HFFc6 (cell line): ENCODE measurements at regions not wholly inside any gene's neighbourhood (a gene's known extent, or its start where the extent isn't known, plus 50 kb on each side); places are given as distances from the start of the nearest gene placed in this dataset.

Source experiments
- DNase-seq: peaks from one replicate; pipeline ENCODE4 v3.0.0-alpha.2; 2018
- H3K27ac Mint-ChIP-seq: 2 replicates; pipeline ENCODE4 v1.8.0; 2020; ENCODE audit warnings: mild to moderate bottlenecking, mixed read lengths
- H3K27me3 Mint-ChIP-seq: 2 replicates; pipeline ENCODE4 v1.8.0; 2021; ENCODE audit warnings: mild to moderate bottlenecking, moderate library complexity, mixed read lengths; ENCODE audit not compliant: insufficient read depth
- H3K36me3 Mint-ChIP-seq: 2 replicates; pipeline ENCODE4 v1.8.0; 2021; ENCODE audit warnings: low read depth, mixed read lengths
- H3K4me1 Mint-ChIP-seq: 2 replicates; pipeline ENCODE4 v1.8.0; 2020; ENCODE audit warnings: low read depth, mixed read lengths
- H3K4me3 Mint-ChIP-seq: 2 replicates; pipeline ENCODE4 v1.8.0; 2020; ENCODE audit warnings: mild to moderate bottlenecking, moderate library complexity, mixed read lengths
- H3K9me3 Mint-ChIP-seq: 2 replicates; pipeline ENCODE4 v1.8.0; 2020; ENCODE audit warnings: mild to moderate bottlenecking, mixed read lengths
- TF ChIP-seq, protein P1 (sequence below): fragments of 200-600 bp; sonication (generic); IDR thresholded peaks from 2 replicates; pipeline ENCODE4 v1.5.0; 2021; ENCODE audit warnings: antibody characterized with exemption, mild to moderate bottlenecking

GRCh38 chr7:52786174-52786573 is 249.3 kb upstream of the POM121L12 start:
- Mint-ChIP-seq H3K27me3 (no peaks in the 10 kb centered on the region), H3K27ac (no peak overlapping the region), H3K4me3 (no peak overlapping the region), H3K9me3 (peaks cover 45% of the 10 kb centered on the region), H3K36me3 (no peaks in the 10 kb centered on the region), H3K4me1 (no peaks in the 10 kb centered on the region)
- TF ChIP-seq, protein P1, sequence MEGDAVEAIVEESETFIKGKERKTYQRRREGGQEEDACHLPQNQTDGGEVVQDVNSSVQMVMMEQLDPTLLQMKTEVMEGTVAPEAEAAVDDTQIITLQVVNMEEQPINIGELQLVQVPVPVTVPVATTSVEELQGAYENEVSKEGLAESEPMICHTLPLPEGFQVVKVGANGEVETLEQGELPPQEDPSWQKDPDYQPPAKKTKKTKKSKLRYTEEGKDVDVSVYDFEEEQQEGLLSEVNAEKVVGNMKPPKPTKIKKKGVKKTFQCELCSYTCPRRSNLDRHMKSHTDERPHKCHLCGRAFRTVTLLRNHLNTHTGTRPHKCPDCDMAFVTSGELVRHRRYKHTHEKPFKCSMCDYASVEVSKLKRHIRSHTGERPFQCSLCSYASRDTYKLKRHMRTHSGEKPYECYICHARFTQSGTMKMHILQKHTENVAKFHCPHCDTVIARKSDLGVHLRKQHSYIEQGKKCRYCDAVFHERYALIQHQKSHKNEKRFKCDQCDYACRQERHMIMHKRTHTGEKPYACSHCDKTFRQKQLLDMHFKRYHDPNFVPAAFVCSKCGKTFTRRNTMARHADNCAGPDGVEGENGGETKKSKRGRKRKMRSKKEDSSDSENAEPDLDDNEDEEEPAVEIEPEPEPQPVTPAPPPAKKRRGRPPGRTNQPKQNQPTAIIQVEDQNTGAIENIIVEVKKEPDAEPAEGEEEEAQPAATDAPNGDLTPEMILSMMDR: no peak
- no peak for DNase-seq

DNA sequence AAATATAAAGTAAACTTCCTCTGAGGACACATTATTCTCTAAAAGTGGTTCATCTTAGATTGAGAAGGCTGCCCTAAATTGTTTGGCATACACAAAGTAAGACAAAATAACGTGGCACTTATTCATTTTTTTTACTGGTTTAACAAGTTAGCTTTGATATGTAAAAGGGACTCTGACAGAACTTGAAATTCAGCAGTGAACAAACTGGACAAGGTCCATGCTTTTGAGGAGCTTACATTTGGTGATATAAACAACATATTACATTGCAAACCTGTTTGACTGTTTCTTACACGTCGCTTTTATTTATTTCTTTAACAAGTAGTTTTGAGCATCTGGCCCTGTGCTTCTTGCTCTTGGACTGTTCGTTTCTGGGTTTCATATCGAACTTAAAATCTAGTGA is 253.1 kb upstream of the POM121L12 start:
- no peak overlapping the region for H3K4me3 Mint-ChIP-seq
- TF ChIP-seq, protein P1: no peak
- DNase-seq: no peak
- H3K4me1 Mint-ChIP-seq: no peaks in the 10 kb centered on the region
- H3K36me3 Mint-ChIP-seq: no peaks in the 10 kb centered on the region
- H3K9me3 Mint-ChIP-seq: peaks cover 42% of the 10 kb centered on the region
- H3K27ac Mint-ChIP-seq: no peak overlapping the region
- no peaks in the 10 kb centered on the region for H3K27me3 Mint-ChIP-seq

DNA sequence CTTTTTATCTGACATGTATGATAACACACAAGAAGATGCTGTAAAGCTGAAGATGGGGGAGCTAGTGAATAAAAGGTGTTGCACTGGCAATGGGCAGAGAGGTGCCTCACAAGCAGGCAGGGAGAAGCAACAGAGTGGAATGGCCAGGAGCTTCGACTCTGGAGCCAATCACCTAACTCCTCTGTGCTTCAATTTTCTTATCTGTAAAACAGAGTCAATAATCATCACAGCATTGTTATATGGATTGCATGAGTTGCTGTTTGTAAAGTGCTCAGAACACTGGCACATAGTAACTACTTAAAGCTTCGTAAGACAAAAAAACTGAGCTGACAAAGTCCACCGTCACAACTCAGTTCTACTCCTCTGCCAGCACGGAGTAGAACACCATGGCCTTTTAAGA is 254.2 kb upstream of the POM121L12 start:
- H3K27me3 Mint-ChIP-seq: no peaks in the 10 kb centered on the region; the same call in 1 of the 2 replicates
- no peak overlapping the region for H3K4me3 Mint-ChIP-seq
- no peaks in the 10 kb centered on the region for H3K36me3 Mint-ChIP-seq
- no peak for DNase-seq
- TF ChIP-seq, protein P1: no peak
- H3K27ac Mint-ChIP-seq: no peak overlapping the region
- no peaks in the 10 kb centered on the region for H3K4me1 Mint-ChIP-seq
- H3K9me3 Mint-ChIP-seq: peaks cover 42% of the 10 kb centered on the region

DNA sequence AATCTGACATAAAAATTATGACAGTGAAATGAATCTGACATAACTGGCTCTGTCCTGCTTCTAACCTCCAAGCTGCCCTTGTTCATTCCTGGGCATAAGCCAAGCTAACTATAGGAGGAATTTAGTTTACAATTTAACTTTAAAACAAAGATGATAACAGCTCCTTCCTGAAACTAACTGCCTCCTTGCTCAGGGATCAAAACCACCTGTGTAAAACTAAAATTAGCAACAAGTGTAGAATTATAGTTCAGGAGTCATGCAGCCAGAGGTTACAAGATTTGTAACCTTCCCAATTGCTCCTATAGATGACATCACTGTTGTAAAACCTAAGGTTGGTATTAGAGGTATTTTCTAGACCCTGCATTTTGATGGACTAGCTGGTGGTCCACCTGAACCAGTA is 256.4 kb upstream of the POM121L12 start:
- no peak overlapping the region for H3K4me3 Mint-ChIP-seq
- no peak overlapping the region for H3K27ac Mint-ChIP-seq
- H3K9me3 Mint-ChIP-seq: peaks cover 34% of the 10 kb centered on the region
- H3K36me3 Mint-ChIP-seq: no peaks in the 10 kb centered on the region
- TF ChIP-seq, protein P1: no peak
- H3K27me3 Mint-ChIP-seq: no peaks in the 10 kb centered on the region; the same call in 1 of the 2 replicates
- DNase-seq: no peak
- H3K4me1 Mint-ChIP-seq: no peaks in the 10 kb centered on the region

- H3K4me1 Mint-ChIP-seq: no peaks in the 10 kb centered on the region
- H3K4me3 Mint-ChIP-seq: no peak overlapping the region
- H3K9me3 Mint-ChIP-seq: peaks cover 32% of the 10 kb centered on the region
- H3K36me3 Mint-ChIP-seq: no peaks in the 10 kb centered on the region; the same call in 1 of the 2 replicates
- DNase-seq: no peak
- H3K27ac Mint-ChIP-seq: no peak overlapping the region
- TF ChIP-seq, protein P1: no peak
- H3K27me3 Mint-ChIP-seq: no peaks in the 10 kb centered on the region; the same call in 1 of the 2 replicates
These were observed 258.2 kb upstream of the POM121L12 start for GRCh38 chr7:52777051-52777822.
